ENCODE measurements at regions not wholly inside any gene's neighbourhood (a gene's known extent, or its start where the extent isn't known, plus 50 kb on each side); places are given as distances from the start of the nearest gene placed in this dataset.

DNA sequence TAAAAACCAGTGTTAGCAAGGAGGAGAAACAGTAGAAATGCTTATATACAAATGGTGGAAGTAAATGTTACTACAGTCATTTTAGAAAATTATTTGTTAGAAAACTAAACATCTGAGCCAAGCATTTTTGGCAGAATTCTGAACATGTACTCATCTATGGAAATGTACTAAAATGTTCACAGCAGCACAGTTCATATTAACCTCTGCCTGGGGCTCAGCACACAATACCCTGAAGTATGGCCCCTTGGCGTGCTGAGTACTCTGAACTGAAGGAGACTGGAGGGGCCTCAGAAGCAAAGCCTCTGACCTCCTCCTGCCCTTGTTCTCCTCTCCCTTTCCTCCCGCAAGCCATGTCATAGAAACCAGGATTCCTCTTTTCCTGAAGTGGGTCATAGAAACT lies 66.2 kb upstream of the RALGAPA2 start:
- no peak overlapping the region for H2AFZ ChIP-seq (ENCODE audit: low read depth, low read length)
- in situ Hi-C loops (cut with MboI) (no loop called here), intact Hi-C loops (cut with micrococcal nuclease) (no loop called here)
- no peaks in the 10 kb centered on the region for H3K79me2 ChIP-seq (ENCODE audit: control insufficient read depth, insufficient read depth, low read length)
- H3K4me3 ChIP-seq: no peak overlapping the region
- no peaks in the 10 kb centered on the region for H3K9me3 ChIP-seq (replicated peaks; ENCODE audit: control insufficient read depth, insufficient read depth, low read depth, low read length)
- H3K27me3 ChIP-seq (ENCODE audit: control insufficient read depth in 2 of 2, insufficient read depth in 2 of 2, low read length in 2 of 2): peaks cover 0 to 8% of the 10 kb centered on the region in 2 experiments; a peak in 2 of 5 replicates
- H3K9me1 ChIP-seq (ENCODE audit: control insufficient read depth, insufficient read depth, low read length): no peaks in the 10 kb centered on the region
- ChIA-PET POLR2A (no interaction called here), CTCF (ENCODE audit: low intra/inter-chr PET ratio) (no interaction called here)
- H4K20me1 ChIP-seq (replicated peaks; ENCODE audit: control insufficient read depth, insufficient read depth, low read length): no peaks in the 10 kb centered on the region
- H3K27ac ChIP-seq (ENCODE audit: extremely low read depth, low read depth, low read length): no peak overlapping the region
- H3K36me3 ChIP-seq (ENCODE audit: control insufficient read depth, insufficient read depth, low read length): no peaks in the 10 kb centered on the region
- FAIRE-seq (no peak), DNase-seq (ENCODE audit: extremely low read depth in 1 of 4, low spot score in 3 of 4) (no peak), ATAC-seq (no peak)
- TF ChIP-seq SAFB (IDR thresholded peaks at IDR 0.05; ENCODE audit: borderline replicate concordance, low read depth, low read length) (no peak), ERF (CRISPR knock-in tag; IDR thresholded peaks at IDR 0.05) (no peak), SOX6 (IDR thresholded peaks at IDR 0.05) (no peak), ZNF277 (CRISPR knock-in tag; IDR thresholded peaks at IDR 0.05; ENCODE audit: borderline replicate concordance) (no peak), TAF1 (IDR thresholded peaks at IDR 0.05; ENCODE audit: control insufficient read depth, extremely low read depth, insufficient read depth, low read length, severe bottlenecking) (no peak), ZNF584 (CRISPR knock-in tag; IDR thresholded peaks at IDR 0.05; ENCODE audit: low read depth) (no peak), NCOA4 (IDR thresholded peaks at IDR 0.05; ENCODE audit: partially characterized antibody) (no peak), GABPB2 (CRISPR knock-in tag; conservative IDR thresholded peaks at IDR 0.05) (no peak), RBM22 (IDR thresholded peaks at IDR 0.05; ENCODE audit: low read depth, low read length, poor library complexity, severe bottlenecking) (no peak), BRF1 (IDR thresholded peaks at IDR 0.05; ENCODE audit: borderline replicate concordance, extremely low read depth, insufficient read length) (no peak), SLC30A9 (CRISPR knock-in tag; IDR thresholded peaks at IDR 0.05) (no peak), SIN3B (IDR thresholded peaks at IDR 0.05; ENCODE audit: low read depth) (no peak), L3MBTL2 (IDR thresholded peaks at IDR 0.05) (no peak), POLR2B (IDR thresholded peaks at IDR 0.05; ENCODE audit: low read depth, partially characterized antibody) (no peak), ZNF395 (CRISPR knock-in tag; IDR thresholded peaks at IDR 0.05) (no peak)
- no peaks in the 10 kb centered on the region for H3K4me1 ChIP-seq (replicated peaks in 1 of 2; ENCODE audit: control insufficient read depth in 2 of 2, insufficient read depth in 2 of 2, low read length in 2 of 2)
- 0% methylated on average over 1 of the region's 2 CpGs for WGBS (ENCODE audit: insufficient coverage, low coverage, missing lambda C conversion rate)
- H3K9ac ChIP-seq (ENCODE audit: insufficient read depth in 1 of 2, low read depth in 2 of 2, low read length in 2 of 2): no peak overlapping the region
- no peak overlapping the region for H3K4me2 ChIP-seq (ENCODE audit: insufficient read depth, low read length)
- BruUV-seq (replicated peaks): no TSS peak

All from K562 (cell line).